ENCODE measurements at regions not wholly inside any gene's neighbourhood (a gene's known extent, or its start where the extent isn't known, plus 50 kb on each side); places are given as distances from the start of the nearest gene placed in this dataset.
"Not testable (repeated sequence)": the region's sequence is repeated elsewhere in the genome, so short reads cannot be mapped to it uniquely, and the experiment has no call there.

DNA sequence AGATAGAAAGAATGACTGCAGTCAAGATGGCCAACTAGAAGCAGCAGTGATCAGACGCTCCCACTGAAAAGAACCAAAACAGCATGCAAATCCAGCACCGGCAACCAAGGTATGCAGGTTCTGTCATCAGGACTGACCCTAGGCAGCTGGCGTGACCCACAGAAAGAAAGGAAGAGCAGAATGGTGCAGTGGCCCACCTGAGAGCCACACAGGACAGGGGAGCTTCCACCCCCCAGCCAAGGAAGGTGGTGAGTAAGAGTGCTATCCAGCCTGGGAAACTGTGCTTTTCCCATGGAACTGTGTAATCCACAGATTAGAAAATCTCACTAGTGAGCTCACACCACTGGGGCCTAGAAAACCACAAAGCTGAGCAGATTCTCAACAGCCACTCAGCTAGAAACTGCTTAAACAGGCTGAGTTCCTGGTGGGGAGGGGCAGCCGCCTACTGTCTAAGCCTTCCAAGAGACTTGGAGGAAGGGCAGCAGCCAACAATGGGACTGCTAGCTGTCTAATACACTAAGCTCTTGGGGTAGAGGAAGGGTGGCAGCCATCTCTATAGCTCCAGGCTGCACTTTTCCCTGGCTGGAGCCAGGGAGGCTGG, 127.9 kb downstream of the EVA1A start:
- TF ChIP-seq CTCF (IDR thresholded peaks at IDR 0.05; ENCODE audit: borderline replicate concordance), result no peak
- no peaks in the 10 kb centered on the region for H3K4me1 ChIP-seq
- no peak for DNase-seq
- no peaks in the 10 kb centered on the region for H3K36me3 ChIP-seq
- intact Hi-C loops (cut with micrococcal nuclease), result no loop called here
- H3K27ac ChIP-seq (replicated peaks), result no peak overlapping the region
- no peak overlapping the region for H3K4me3 ChIP-seq
- H3K9me3 ChIP-seq (replicated peaks), result no peaks in the 10 kb centered on the region
- peaks cover 22% of the 10 kb centered on the region for H3K27me3 ChIP-seq (ENCODE audit: low read depth)

DNA sequence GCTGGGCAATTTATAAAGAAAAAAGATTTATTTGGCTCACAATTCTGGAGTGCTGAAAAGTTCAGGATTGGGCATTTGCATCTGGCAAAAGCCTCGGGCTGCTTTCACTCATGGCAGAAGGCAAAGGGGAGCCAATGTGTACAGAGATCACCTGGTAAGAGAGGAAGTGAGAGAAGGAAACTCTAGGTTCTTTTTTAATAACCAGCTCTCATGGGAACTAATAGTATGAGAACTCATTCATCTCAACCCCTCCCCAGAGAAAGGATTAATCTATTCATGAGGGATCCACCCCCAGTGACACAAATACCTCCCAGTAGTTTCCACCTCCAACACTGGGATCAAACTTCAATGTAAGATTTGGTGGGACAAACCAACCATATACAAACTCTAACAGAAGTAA, 129.0 kb downstream of the EVA1A start:
- TF ChIP-seq CTCF (IDR thresholded peaks at IDR 0.05; ENCODE audit: borderline replicate concordance), result no peak
- H3K9me3 ChIP-seq (replicated peaks), result no peaks in the 10 kb centered on the region
- no peak overlapping the region for H3K27ac ChIP-seq (replicated peaks)
- peaks cover 22% of the 10 kb centered on the region for H3K27me3 ChIP-seq (ENCODE audit: low read depth)
- no peak overlapping the region for H3K4me3 ChIP-seq
- H3K36me3 ChIP-seq, result no peaks in the 10 kb centered on the region
- DNase-seq, result no peak
- H3K4me1 ChIP-seq, result no peaks in the 10 kb centered on the region
- intact Hi-C loops (cut with micrococcal nuclease), result no loop called here

GRCh38 chr2:75431276-75431675, 129.5 kb downstream of the EVA1A start:
- H3K36me3 ChIP-seq, result no peaks in the 10 kb centered on the region
- intact Hi-C loops (cut with micrococcal nuclease), result no loop called here
- no peak overlapping the region for H3K27ac ChIP-seq (replicated peaks)
- no peak for TF ChIP-seq CTCF (IDR thresholded peaks at IDR 0.05; ENCODE audit: borderline replicate concordance)
- DNase-seq, result no peak
- H3K4me1 ChIP-seq, result no peaks in the 10 kb centered on the region
- H3K9me3 ChIP-seq (replicated peaks), result no peaks in the 10 kb centered on the region
- H3K4me3 ChIP-seq, result no peak overlapping the region
- H3K27me3 ChIP-seq (ENCODE audit: low read depth), result peaks cover 22% of the 10 kb centered on the region

GRCh38 chr2:75430449-75430848, 130.3 kb downstream of the EVA1A start:
- H3K9me3 ChIP-seq (replicated peaks); H3K36me3 ChIP-seq; H3K4me3 ChIP-seq; intact Hi-C loops (cut with micrococcal nuclease); H3K4me1 ChIP-seq; DNase-seq; H3K27ac ChIP-seq (replicated peaks): not testable (repeated sequence)
- peaks cover 25% of the 10 kb centered on the region for H3K27me3 ChIP-seq (ENCODE audit: low read depth)

GRCh38 chr2:75428646-75429443, 131.9 kb downstream of the EVA1A start:
- TF ChIP-seq CTCF (IDR thresholded peaks at IDR 0.05; ENCODE audit: borderline replicate concordance), result no peak
- intact Hi-C loops (cut with micrococcal nuclease), result no loop called here
- Histone ChIP-seq H3K36me3 (no peaks in the 10 kb centered on the region), H3K27me3 (ENCODE audit: low read depth) (peaks cover 34% of the 10 kb centered on the region), H3K27ac (replicated peaks) (no peak overlapping the region), H3K4me3 (no peak overlapping the region), H3K4me1 (no peaks in the 10 kb centered on the region), H3K9me3 (replicated peaks) (no peaks in the 10 kb centered on the region)
- DNase-seq, result no peak

DNA sequence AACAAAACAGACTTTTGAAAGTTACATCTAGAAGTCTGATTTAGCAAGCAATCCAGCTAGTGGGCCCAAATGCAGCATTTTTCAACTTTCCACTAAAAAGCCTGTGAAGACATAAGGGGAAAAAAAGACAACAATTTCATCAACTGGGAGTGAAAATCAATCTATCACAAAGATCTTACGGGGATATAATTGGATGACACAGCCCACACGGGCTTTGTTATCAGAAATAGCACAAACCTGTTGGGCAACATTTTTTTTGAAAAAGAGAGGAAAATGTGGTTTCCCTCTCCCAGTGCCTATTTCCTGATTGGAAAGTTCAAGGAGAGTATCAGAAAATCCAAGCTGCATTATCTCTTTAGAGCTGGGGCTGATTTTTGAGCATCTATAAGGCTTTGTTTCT, 132.7 kb downstream of the EVA1A start:
- peaks cover 32% of the 10 kb centered on the region for H3K27me3 ChIP-seq (ENCODE audit: low read depth)
- H3K9me3 ChIP-seq (replicated peaks), result no peaks in the 10 kb centered on the region
- no peak for TF ChIP-seq CTCF (IDR thresholded peaks at IDR 0.05; ENCODE audit: borderline replicate concordance)
- intact Hi-C loops (cut with micrococcal nuclease), result no loop called here
- H3K27ac ChIP-seq (replicated peaks), result no peak overlapping the region
- H3K4me3 ChIP-seq, result no peak overlapping the region
- H3K4me1 ChIP-seq, result no peaks in the 10 kb centered on the region
- no peaks in the 10 kb centered on the region for H3K36me3 ChIP-seq
- DNase-seq, result no peak
